GM18508 (cell line): ENCODE measurements at regions not wholly inside any gene's neighbourhood (a gene's known extent, or its start where the extent isn't known, plus 50 kb on each side); places are given as distances from the start of the nearest gene placed in this dataset.

Source experiments
- ATAC-seq: cut with Tn5 transposase; IDR thresholded peaks from one replicate; pipeline ENCODE4 v1.9.1; 2021; ENCODE audit warnings: moderate number of reproducible peaks; ENCODE audit not compliant: insufficient read depth, unreplicated experiment

DNA sequence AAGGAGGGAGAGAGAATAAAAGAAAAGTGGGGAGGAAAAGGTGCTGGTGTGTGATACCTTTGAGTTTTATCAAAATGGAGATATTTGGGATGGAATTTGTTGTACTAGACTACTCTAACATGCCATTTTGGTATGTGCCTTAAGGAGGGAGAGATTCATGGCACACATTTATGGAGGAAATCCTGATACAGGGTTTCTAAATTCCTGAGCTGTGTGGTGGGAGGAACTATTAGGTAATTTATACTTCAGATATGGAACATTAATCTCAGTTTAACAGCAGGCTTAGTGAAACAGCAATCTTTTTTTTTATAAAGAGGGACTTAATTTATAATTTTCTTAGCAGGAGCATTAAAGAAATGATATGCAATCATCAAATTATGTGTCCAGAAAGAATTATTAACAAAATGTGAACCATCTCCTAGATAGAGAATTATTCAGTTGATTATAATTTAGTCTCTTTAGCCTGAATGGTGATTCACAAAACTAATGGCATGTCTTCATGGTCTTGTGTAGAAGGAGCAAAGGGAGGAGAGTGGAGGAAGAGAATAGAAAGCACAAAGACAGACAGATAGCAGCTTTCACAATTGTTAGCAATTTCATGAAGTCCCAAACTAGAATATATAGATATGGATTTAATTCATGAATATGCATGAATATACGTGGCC lies 301.6 kb downstream of the HLX start:
- ATAC-seq = no peak

GRCh38 chr1:221182791-221183533 lies 303.7 kb downstream of the HLX start:
- ATAC-seq = no peak

- ATAC-seq = no peak
Observed at GRCh38 chr1:221184131-221184794, 305.0 kb downstream of the HLX start.

GRCh38 chr1:221187174-221187573 lies 307.9 kb downstream of the HLX start:
- ATAC-seq = no peak

DNA sequence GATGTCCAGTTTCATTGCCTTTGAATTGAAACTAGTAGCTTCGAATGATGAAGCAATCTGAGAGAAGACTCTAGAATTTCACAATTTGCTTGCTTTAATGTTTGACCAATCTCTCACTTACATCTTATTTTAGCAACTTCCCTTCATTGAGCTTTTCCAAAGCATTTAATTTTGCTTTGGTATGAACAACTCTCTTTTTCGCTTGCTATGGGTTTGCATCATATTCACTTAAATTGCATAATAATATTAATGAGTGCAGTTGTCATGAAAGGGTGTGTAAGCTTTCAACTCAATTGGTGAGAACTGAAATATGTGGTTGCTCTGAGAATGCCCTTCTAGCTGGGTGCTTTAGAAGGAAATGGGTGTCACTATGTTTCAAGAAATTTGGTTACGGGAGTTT lies 309.2 kb downstream of the HLX start:
- no peak for ATAC-seq

- no peak for ATAC-seq
Observed at GRCh38 chr1:221190249-221190648, 311.0 kb downstream of the HLX start.

GRCh38 chr1:221192055-221192454 lies 312.8 kb downstream of the HLX start:
- ATAC-seq = no peak

DNA sequence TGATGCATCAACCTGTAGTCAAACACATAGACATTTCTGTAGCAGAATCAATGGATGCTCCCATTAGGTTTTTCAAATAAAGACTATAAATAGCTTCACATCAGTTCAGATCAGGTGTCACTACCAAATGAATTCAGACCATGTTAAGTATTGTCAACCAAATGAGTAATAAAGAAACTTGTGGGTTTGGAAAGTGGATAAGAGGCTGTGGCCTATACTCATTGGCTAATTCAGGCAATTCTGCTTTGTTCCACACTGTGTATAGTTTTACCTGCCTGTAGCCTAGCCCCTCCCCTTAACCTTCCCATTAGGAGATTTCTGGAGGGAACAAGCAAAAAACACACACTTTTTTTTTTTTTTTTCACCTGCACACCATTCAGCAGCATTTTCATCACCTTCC lies 321.2 kb downstream of the HLX start:
- peak; percentile 62 for ATAC-seq

DNA sequence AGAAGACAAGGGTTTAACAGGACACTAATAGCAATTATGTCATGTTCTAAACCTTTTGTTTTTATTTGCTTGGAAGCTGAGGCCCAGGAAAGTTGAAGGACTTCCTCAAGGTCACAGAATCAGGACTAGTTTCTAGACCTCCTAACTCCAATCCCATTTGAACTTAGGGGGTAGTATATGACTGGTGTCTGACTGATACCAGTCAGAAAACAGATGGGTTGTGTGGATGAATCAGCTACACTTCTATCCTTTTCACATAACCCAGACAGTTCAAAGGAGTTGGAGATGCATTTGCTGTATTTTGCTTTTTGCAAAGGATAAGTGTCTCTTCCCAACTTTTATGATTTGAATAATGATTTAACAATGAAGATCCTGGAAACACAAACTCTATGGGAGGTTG lies 322.5 kb downstream of the HLX start:
- no peak for ATAC-seq

- no peak for ATAC-seq
Observed at GRCh38 chr1:221203224-221204054, 324.2 kb downstream of the HLX start.

- no peak for ATAC-seq
Observed at GRCh38 chr1:221204055-221204833, 325.0 kb downstream of the HLX start.

GRCh38 chr1:221206076-221206475 lies 326.8 kb downstream of the HLX start:
- ATAC-seq = no peak

DNA sequence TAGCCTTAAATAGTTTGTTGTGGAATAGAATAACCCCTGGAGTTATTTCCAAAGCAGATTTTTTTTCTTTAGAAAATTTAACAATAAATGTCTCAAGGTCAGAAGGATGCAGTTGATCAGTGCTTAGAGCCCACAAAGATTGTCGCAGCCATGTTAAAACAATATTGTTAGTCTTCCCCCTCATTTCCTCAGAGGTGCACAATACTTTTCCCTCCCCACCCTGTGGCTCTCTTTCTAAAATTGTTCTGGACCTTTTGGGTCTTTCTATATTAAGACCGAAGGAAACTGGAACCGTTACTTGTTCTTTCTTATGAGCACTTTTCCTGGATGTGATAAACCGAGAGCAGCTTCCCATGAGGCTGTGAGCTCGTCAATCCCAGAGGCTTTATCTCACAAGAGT lies 333.7 kb downstream of the HLX start:
- ATAC-seq = no peak

DNA sequence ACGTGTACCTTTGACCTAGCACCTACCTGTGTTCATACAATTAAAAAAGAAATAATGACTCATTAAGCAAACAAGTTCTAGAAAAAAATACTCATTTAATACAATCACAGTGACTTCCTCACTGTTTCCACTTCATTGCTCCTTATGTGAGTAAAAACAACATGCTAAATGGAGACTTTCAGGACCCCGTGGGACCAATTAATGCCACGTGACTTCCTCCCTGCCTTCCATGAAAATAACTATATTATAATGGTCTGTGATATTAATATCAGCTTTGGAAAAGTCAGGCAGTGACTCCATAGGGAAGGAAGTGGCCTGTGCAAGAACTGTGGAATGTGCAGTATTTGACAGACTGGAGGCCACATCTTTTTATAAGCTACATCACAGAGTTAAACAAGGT lies 337.8 kb downstream of the HLX start:
- ATAC-seq = no peak

DNA sequence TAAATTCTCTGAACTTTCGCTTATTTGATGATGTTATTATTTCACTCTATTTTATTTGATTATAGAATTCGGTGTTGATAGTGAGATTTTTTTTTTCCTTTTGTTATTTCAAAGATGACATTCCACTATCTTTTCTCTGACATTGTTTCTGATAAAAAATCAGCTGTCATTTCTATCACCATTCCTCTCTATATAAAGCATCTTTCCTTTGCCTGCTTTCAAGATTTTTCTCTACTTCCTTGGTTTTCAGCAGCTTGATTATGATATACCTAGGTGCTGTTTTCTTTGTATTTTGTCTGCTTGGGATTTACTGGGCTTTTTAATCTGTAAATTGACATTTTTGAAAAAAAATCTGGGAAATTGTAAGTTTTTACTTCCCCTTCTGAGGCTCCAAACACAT lies 344.0 kb downstream of the HLX start:
- no peak for ATAC-seq

DNA sequence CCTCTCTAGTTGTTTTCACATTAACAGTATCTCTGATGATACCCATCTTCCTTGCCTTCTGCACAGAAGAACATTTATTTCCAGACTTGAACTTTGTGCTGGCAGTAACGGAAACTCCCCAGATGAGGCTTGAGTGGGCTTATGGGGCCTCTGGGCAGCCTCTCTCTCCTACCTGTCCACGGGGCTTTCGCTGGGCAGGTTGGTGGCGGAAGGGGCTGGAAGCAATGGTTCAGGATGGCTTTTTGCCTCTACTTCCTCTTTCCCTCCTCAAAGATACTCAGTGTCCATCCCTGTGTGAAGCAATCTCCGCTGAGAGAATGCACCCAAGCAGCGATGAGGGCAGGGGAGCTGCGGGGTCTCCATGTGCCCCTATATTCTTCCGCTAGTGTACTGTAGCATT lies 348.2 kb downstream of the HLX start:
- no peak for ATAC-seq

DNA sequence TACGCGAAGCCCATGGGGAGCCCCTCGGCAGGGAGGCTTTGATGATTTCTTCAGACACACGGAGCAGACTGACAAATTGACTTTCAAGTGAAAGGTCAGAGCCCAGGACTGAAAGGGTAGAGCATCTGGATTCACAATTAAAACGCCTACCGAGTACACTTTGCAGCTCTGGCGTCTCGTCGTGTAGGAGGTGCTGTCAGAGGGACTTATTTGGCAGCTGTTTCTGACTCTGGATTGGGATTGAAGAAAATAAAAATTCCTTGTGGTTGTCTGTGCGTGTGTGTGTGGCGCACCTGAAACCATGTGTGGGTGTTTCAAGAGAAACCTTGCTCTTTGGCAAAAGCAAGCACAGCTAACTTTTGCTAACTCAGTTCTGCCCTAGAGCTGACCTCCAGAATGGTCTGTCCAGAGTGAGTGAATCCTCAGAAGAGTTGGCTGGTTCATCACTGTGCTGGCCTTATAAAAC lies 348.7 kb downstream of the HLX start:
- ATAC-seq = no peak

DNA sequence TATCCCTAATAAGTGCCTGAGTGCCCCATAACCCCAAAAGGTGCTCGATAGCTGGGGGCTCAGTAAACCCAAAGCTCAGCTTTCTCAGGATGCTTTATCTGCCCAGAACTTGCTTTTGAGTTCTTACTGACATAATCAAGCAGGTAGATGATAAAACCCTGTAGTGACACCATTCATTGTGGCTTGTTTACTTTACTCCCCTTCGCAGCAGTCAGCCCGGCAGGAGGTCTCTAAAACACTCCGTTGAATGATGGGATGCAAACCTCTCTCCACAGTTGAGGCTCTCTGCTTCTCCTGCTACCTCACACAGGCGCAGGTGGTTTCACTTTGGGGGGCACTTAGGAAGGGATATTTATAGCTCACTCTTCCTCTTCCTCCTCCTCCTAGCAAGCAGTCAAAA lies 349.4 kb downstream of the HLX start:
- ATAC-seq = no peak

DNA sequence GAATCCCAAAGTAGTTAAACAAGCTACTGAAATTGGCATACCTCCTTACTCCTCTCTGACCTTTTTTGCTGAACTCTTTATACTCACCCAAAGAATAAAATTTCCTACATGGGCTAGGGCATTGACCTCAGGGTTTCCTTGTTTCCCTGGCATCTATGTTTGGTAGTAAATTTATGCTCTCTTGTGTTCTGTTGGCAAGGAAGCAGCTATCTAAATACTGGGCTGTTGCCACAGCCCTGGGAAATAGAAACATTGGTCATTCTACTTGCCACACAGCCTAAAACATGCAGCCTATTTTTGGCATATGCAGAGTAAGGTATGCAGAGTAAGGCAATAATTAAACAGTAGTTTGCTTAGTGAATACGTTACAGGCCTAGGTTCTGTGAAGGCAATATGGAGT lies 351.4 kb downstream of the HLX start:
- no peak for ATAC-seq

DNA sequence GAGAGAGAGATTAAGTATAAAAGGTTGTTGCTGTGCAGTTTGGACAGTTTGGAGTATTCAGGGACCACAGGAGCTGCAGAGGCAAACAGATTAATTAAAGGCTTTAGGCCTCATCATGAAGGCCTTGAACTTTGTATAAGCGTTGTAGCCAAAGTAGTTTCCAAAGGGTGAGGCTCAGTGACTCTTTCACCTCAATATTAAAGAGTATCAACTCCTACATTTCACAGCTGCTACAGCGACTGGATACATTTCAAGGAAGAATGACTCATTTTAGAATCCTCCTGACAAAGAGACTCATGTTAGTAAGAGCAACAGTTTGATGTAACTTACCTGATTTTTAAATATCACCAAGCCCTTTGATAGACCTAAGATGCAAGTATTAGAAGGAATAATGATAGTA lies 355.5 kb downstream of the HLX start:
- ATAC-seq = no peak
